ENCODE measurements at regions not wholly inside any gene's neighbourhood (a gene's known extent, or its start where the extent isn't known, plus 50 kb on each side); places are given as distances from the start of the nearest gene placed in this dataset.

- TF ChIP-seq CTCF (IDR thresholded peaks at IDR 0.05; ENCODE audit: low read length) (no peak), EZH2 (optimal IDR thresholded peaks at IDR 0.05; ENCODE audit: low read depth, low read length) (no peak)
These were observed 141.9 kb upstream of the LYPLAL1 start for GRCh38 chr1:219031809-219032208.

Measured in MM.1S (cell line).